ENCODE measurements at regions not wholly inside any gene's neighbourhood (a gene's known extent, or its start where the extent isn't known, plus 50 kb on each side); places are given as distances from the start of the nearest gene placed in this dataset.
"Not testable (repeated sequence)": the region's sequence is repeated elsewhere in the genome, so short reads cannot be mapped to it uniquely, and the experiment has no call there.

GRCh38 chr12:125540580-125541204 lies 475.5 kb downstream of the AACS start:
- DNase-seq (ENCODE audit: extremely low read depth in 1 of 2, low read depth in 1 of 2), result no peak

GRCh38 chr12:125544960-125545359 lies 479.7 kb downstream of the AACS start:
- DNase-seq (ENCODE audit: extremely low read depth in 1 of 2, low read depth in 1 of 2), result no peak

GRCh38 chr12:125549171-125549570 lies 483.9 kb downstream of the AACS start:
- DNase-seq (ENCODE audit: extremely low read depth in 1 of 2, low read depth in 1 of 2), result no peak

- no peak for DNase-seq (ENCODE audit: extremely low read depth in 1 of 2, low read depth in 1 of 2)
Measured at GRCh38 chr12:125549836-125550235, 484.6 kb downstream of the AACS start.

- DNase-seq (ENCODE audit: extremely low read depth in 1 of 2, low read depth in 1 of 2), result no peak
Measured at GRCh38 chr12:125552295-125552694, 487.1 kb downstream of the AACS start.

GRCh38 chr12:125561008-125561407 lies 495.8 kb downstream of the AACS start:
- DNase-seq (ENCODE audit: extremely low read depth in 1 of 2, low read depth in 1 of 2), result not testable (repeated sequence)

GRCh38 chr12:125564753-125565152 lies 499.5 kb downstream of the AACS start:
- DNase-seq (ENCODE audit: extremely low read depth in 1 of 2, low read depth in 1 of 2), result no peak

GRCh38 chr12:125567581-125567980 lies 502.3 kb downstream of the AACS start:
- DNase-seq (ENCODE audit: extremely low read depth in 1 of 2, low read depth in 1 of 2), result no peak

GRCh38 chr12:125568306-125568705 lies 503.1 kb downstream of the AACS start:
- no peak for DNase-seq (ENCODE audit: extremely low read depth in 1 of 2, low read depth in 1 of 2)

GRCh38 chr12:125573271-125573670 lies 508.0 kb downstream of the AACS start:
- DNase-seq (ENCODE audit: extremely low read depth in 1 of 2, low read depth in 1 of 2), result no peak

GRCh38 chr12:125577334-125577733 lies 512.1 kb downstream of the AACS start:
- DNase-seq (ENCODE audit: extremely low read depth in 1 of 2, low read depth in 1 of 2), result no peak

- DNase-seq (ENCODE audit: extremely low read depth in 1 of 2, low read depth in 1 of 2), result no peak
Measured at GRCh38 chr12:125579916-125580315, 514.7 kb downstream of the AACS start.

- no peak for DNase-seq (ENCODE audit: extremely low read depth in 1 of 2, low read depth in 1 of 2)
Measured at GRCh38 chr12:125583071-125583470, 517.8 kb downstream of the AACS start.

GRCh38 chr12:125586441-125586840 lies 521.2 kb downstream of the AACS start:
- DNase-seq (ENCODE audit: extremely low read depth in 1 of 2, low read depth in 1 of 2), result no peak

GRCh38 chr12:125593269-125593668 lies 528.0 kb downstream of the AACS start:
- no peak for DNase-seq (ENCODE audit: extremely low read depth in 1 of 2, low read depth in 1 of 2)

- DNase-seq (ENCODE audit: extremely low read depth in 1 of 2, low read depth in 1 of 2), result no peak
Measured at GRCh38 chr12:125604976-125605375, 539.7 kb downstream of the AACS start.

- no peak for DNase-seq (ENCODE audit: extremely low read depth in 1 of 2, low read depth in 1 of 2)
Measured at GRCh38 chr12:125606312-125606711, 541.1 kb downstream of the AACS start.

GRCh38 chr12:125610292-125610691 lies 545.1 kb downstream of the AACS start:
- no peak for DNase-seq (ENCODE audit: extremely low read depth in 1 of 2, low read depth in 1 of 2)

- no peak for DNase-seq (ENCODE audit: extremely low read depth in 1 of 2, low read depth in 1 of 2)
Measured at GRCh38 chr12:125610971-125611370, 545.7 kb downstream of the AACS start.

GRCh38 chr12:125614058-125614457 lies 548.8 kb downstream of the AACS start:
- DNase-seq (ENCODE audit: extremely low read depth in 1 of 2, low read depth in 1 of 2), result no peak

- DNase-seq (ENCODE audit: extremely low read depth in 1 of 2, low read depth in 1 of 2), result no peak
Measured at GRCh38 chr12:125619723-125620122, 554.5 kb downstream of the AACS start.

GRCh38 chr12:125633686-125634085 lies 568.5 kb downstream of the AACS start:
- no peak for DNase-seq (ENCODE audit: extremely low read depth in 1 of 2, low read depth in 1 of 2)

GRCh38 chr12:125634813-125635212 lies 569.6 kb downstream of the AACS start:
- no peak for DNase-seq (ENCODE audit: extremely low read depth in 1 of 2, low read depth in 1 of 2)

Data from activated CD8-positive, alpha-beta memory T cell treated with anti-CD3 and anti-CD28 coated beads for 1 hour (primary cell).